ENCODE measurements at regions not wholly inside any gene's neighbourhood (a gene's known extent, or its start where the extent isn't known, plus 50 kb on each side); places are given as distances from the start of the nearest gene placed in this dataset.

GRCh38 chr9:89793551-89793950 is 188.7 kb downstream of the GADD45G start:
- no peak for DNase-seq (ENCODE audit: low spot score)

DNA sequence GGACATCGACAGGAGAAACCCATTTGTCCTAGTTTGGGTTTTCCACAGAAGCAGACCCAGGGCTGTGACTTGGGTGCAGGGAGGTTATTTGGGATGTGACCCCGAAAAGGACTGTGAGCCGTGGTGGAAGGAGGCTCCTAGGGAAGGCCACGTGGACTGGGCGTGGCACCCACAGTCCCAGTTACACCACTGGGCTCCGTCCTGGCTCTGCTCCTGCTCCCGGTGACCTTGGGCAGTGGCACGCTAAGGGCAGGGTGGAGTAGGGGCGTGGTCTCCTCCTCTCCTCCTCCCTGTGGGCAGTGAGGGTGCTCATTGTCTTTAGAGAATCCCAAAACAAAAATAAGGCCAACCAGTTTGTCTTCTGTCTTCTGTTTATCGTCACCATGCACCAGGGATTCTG is 190.1 kb downstream of the GADD45G start:
- no peak for DNase-seq (ENCODE audit: low spot score)

DNA sequence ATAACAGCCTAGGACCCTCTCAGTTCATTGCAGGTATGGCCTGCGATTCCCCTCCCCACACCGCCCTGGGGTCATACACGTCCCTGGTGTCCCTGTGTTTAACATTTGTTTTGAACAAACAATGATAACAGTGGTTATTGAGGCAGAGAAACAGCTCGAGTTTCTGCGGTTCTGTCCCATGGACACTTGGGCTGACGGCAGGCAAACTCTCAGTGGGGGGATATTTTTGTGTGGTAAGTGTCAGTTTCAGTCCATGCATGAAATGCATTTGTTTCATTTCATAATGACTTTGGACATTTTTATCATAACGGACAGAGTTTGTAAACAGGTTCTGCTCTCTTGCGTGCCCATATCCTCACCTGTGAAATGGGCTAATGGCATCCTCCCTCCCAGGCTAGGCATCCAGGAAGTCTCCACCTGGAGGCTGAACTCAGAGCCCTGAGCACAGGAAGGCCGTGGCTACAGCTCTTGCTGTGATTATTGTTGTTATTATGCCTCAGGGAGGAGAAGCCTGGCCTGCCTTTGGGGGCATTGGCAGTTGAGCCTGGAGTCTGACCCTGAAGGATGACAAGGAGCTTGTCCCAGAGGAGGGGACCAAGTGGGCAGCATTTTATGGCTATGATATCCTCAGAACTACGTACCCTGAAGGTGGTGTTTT is 190.9 kb downstream of the GADD45G start:
- DNase-seq (ENCODE audit: low spot score), result no peak

GRCh38 chr9:89796606-89797005 is 191.8 kb downstream of the GADD45G start:
- no peak for DNase-seq (ENCODE audit: low spot score)

DNA sequence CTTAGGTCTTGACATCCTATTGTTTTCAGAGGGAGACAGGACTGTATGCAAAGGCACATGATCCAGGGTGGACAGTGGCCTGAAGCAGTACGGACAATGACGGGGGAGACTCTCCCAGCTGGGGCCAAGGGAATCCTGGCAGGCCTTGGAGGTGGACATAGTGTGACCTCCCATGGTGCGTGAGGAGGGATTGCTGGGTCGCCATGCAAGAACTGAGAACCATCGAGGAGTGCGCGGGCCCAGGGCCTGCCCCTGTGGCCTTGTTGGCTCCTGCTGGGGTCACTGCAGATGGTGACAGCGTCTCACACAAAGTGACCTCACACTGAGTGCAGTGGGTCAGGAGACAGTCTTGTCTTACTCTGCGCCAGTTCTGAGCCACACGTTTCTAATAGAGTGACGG is 192.4 kb downstream of the GADD45G start:
- no peak for DNase-seq (ENCODE audit: low spot score)

- no peak for DNase-seq (ENCODE audit: low spot score)
These were observed 193.2 kb downstream of the GADD45G start for GRCh38 chr9:89797937-89798455.

GRCh38 chr9:89798547-89799120 is 193.8 kb downstream of the GADD45G start:
- DNase-seq (ENCODE audit: low spot score), result no peak

- no peak for DNase-seq (ENCODE audit: low spot score)
These were observed 194.4 kb downstream of the GADD45G start for GRCh38 chr9:89799221-89799620.

DNA sequence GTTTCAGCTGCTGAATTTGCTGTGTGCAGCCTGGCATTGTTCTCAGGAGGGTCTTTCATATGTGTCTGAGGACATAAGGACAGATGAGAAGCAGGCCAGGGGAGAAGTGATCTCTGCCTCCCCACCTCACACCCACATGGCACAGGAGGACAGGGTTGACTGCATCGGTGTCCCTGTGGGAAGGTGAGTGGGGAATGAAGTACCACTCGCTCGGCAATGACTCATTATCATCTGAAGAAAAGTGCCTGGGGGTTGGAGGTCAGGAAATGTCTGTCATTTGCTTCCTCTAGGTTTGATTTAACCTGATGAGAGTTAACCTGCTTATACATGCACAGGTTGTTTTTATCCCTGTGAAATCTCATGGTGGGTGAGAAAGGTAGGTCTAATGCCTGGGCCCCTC is 195.0 kb downstream of the GADD45G start:
- no peak for DNase-seq (ENCODE audit: low spot score)

GRCh38 chr9:89801341-89801740 is 196.5 kb downstream of the GADD45G start:
- no peak for DNase-seq (ENCODE audit: low spot score)

DNA sequence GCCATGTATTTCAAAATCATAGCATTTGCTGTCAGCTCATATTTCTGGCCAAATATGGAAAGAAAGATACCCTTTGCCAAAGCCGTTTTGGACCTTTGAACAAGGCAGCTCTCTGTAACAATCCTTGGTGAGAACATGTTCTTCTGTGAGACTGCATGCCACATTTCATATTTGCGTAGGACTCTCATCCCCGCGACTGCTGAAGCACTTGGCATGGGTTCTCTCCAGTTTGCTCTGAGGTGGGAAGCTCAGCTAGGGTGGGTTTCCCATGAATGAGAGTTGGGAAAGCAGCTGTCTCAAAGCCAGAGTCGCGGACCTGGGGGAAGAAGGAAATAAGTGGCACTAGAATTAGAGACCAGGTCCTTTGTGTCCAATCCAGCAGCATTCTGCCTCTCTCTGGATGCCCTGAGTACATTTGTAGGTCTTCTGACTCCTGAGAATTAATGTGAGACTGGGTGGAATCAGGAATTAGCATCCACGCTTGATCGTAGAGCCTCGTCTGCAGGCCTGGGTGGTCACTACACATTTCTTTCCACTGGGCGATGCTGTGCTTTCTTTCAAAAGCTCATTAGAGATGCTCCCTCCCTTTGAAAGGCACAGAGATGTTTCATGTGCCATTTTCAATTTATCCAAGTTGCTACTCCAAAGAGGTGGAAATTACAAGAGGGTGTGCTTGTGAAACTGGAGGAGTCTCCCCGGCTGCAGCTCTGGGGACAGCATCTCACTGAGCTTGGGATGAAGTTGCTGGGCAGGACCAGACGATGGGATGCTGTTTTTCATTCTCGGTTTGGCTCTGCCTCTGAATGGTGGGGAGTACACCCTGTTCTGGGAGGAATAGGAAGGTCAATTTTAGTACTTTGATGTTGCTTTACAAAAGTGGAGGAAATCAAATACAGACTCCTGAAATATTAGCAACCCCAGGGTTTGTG is 197.2 kb downstream of the GADD45G start:
- DNase-seq (ENCODE audit: low spot score), result no peak

- no peak for DNase-seq (ENCODE audit: low spot score)
These were observed 198.1 kb downstream of the GADD45G start for GRCh38 chr9:89802781-89803355.

DNA sequence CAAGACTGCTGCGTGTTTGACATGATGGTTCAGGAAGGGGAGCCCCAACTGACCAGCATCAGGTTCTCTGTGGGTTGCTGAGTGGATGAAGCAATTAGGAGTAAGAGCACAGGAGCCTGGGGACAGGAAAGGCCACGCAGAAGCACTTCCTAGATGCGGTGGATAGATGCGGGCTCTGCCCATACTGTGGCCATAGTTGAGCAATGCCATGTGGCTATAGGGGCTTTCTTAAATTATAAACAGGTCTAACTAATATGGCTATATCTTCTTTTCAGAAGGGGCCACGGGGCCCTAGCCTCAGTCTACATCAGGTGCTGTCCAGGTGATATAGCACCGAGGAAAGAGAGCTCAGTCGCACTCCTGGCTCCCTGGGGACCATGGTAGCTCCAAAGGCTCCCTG is 198.6 kb downstream of the GADD45G start:
- no peak for DNase-seq (ENCODE audit: low spot score)

DNA sequence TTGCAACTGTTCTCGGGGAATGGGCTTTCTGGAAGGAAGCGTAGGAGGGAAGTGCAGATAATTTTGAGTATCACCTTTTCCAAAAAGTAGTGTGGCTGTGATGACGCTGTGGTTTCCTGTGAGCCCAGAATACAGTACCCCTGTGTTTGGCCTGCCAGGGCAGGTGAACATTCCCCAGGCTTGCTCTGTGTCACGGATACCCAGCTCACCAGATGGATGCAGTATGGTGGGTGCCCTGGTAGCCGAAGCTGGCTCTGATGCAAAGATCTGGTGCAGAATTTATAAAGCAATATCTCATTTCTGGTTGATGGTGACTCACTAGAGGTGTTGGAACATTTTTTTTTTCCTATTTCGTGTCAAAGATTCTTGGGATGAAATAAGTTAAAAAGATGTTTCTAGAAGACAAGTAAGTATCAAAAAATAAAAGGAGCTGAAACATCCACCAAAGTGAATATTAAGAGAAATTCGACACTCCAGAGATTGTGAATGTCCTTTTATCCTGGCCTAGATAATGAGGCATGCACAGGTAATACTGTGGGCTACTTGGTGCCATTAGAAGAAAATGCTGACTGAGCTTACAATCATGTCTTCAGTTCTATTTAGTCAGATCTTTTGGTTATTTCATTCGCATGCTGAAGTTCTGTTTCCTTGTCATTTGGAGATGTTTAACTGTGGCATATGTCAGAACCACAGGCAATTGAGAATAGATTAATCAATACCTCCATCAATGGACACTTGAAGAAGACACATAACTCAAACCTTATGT is 200.1 kb downstream of the GADD45G start:
- no peak for DNase-seq (ENCODE audit: low spot score)

- no peak for DNase-seq (ENCODE audit: low spot score)
These were observed 200.9 kb downstream of the GADD45G start for GRCh38 chr9:89805571-89806292.

GRCh38 chr9:89806371-89807100 is 201.7 kb downstream of the GADD45G start:
- peak; percentile 37 for DNase-seq (ENCODE audit: low spot score)

GRCh38 chr9:89807101-89807395 is 202.2 kb downstream of the GADD45G start:
- no peak for DNase-seq (ENCODE audit: low spot score)

- no peak for DNase-seq (ENCODE audit: low spot score)
These were observed 202.9 kb downstream of the GADD45G start for GRCh38 chr9:89807682-89808075.

GRCh38 chr9:89808076-89808755 is 203.4 kb downstream of the GADD45G start:
- DNase-seq (ENCODE audit: low spot score), result peak; percentile 20

- DNase-seq (ENCODE audit: low spot score), result no peak
These were observed 204.0 kb downstream of the GADD45G start for GRCh38 chr9:89808756-89809181.
